GM19468 (cell line): ENCODE measurements at regions not wholly inside any gene's neighbourhood (a gene's known extent, or its start where the extent isn't known, plus 50 kb on each side); places are given as distances from the start of the nearest gene placed in this dataset.

Experiments used
- ATAC-seq: cut with Tn5 transposase; IDR thresholded peaks from one replicate; pipeline ENCODE4 v1.9.1; 2021; ENCODE audit warnings: mild to moderate bottlenecking, moderate library complexity, moderate number of reproducible peaks; ENCODE audit not compliant: unreplicated experiment; ENCODE audit errors: extremely low read depth

- no peak for ATAC-seq
These were observed 50.6 kb upstream of the IL6 start for GRCh38 chr7:22676385-22676784.

GRCh38 chr7:22675917-22676343 lies 51.1 kb upstream of the IL6 start:
- ATAC-seq: no peak

GRCh38 chr7:22675421-22675820 lies 51.6 kb upstream of the IL6 start:
- no peak for ATAC-seq

GRCh38 chr7:22672846-22673680 lies 53.9 kb upstream of the IL6 start:
- peak; percentile 43 for ATAC-seq

GRCh38 chr7:22671177-22671879 lies 55.7 kb upstream of the IL6 start:
- ATAC-seq: no peak

- no peak for ATAC-seq
These were observed 56.6 kb upstream of the IL6 start for GRCh38 chr7:22670422-22670815.

GRCh38 chr7:22669692-22670421 lies 57.1 kb upstream of the IL6 start:
- no peak for ATAC-seq

- no peak for ATAC-seq
These were observed 58.0 kb upstream of the IL6 start for GRCh38 chr7:22668971-22669401.

GRCh38 chr7:22667562-22668239 lies 59.3 kb upstream of the IL6 start:
- ATAC-seq: no peak

- ATAC-seq: no peak
These were observed 59.8 kb upstream of the IL6 start for GRCh38 chr7:22667187-22667561.

- no peak for ATAC-seq
These were observed 60.3 kb upstream of the IL6 start for GRCh38 chr7:22666732-22667131.

GRCh38 chr7:22665923-22666322 lies 61.1 kb upstream of the IL6 start:
- no peak for ATAC-seq

GRCh38 chr7:22664988-22665798 lies 61.8 kb upstream of the IL6 start:
- ATAC-seq: no peak

GRCh38 chr7:22663721-22664120 lies 63.3 kb upstream of the IL6 start:
- no peak for ATAC-seq

GRCh38 chr7:22663357-22663718 lies 63.7 kb upstream of the IL6 start:
- no peak for ATAC-seq

GRCh38 chr7:22662556-22663356 lies 64.2 kb upstream of the IL6 start:
- ATAC-seq: no peak

- ATAC-seq: no peak
These were observed 65.0 kb upstream of the IL6 start for GRCh38 chr7:22662036-22662435.

GRCh38 chr7:22660732-22661131 lies 66.3 kb upstream of the IL6 start:
- no peak for ATAC-seq

- no peak for ATAC-seq
These were observed 66.7 kb upstream of the IL6 start for GRCh38 chr7:22660293-22660692.
